ENCODE measurements at regions not wholly inside any gene's neighbourhood (a gene's known extent, or its start where the extent isn't known, plus 50 kb on each side); places are given as distances from the start of the nearest gene placed in this dataset.

GRCh38 chr10:6680735-6681134 is 100.7 kb upstream of the PRKCQ start:
- TF ChIP-seq POLR2AphosphoS5 (IDR thresholded peaks at IDR 0.05; ENCODE audit: insufficient read depth in 1 of 2, low read depth in 1 of 2) = no peak
- TF ChIP-seq CTCF (IDR thresholded peaks at IDR 0.05) = no peak

Data from vagina (tissue), 2 donors.